Thoracic aorta (tissue), 2 donors: ENCODE measurements at regions not wholly inside any gene's neighbourhood (a gene's known extent, or its start where the extent isn't known, plus 50 kb on each side); places are given as distances from the start of the nearest gene placed in this dataset.
"Not testable (repeated sequence)": the region's sequence is repeated elsewhere in the genome, so short reads cannot be mapped to it uniquely, and the experiment has no call there.

Source experiments
- ATAC-seq: fragments of 150-250 bp; one replicate; pipeline ENCODE4 v1.8.0; 2017; ENCODE audit warnings: low read depth; ENCODE audit not compliant: insufficient number of reproducible peaks, low FRiP score
- DNase-seq: peaks from one replicate; pipeline ENCODE4 v3.0.0-alpha.2; 2020; ENCODE audit warnings: low spot score
- H3K27ac ChIP-seq, 2 donors: fragments of 200-600 bp; sonication (generic); 1 replicate in 1 of 2; 2 replicates in 1 of 2; pipeline ENCODE4 v1.5.1; 2016; ENCODE audit warnings: mild to moderate bottlenecking in 2 of 2, moderate library complexity in 2 of 2
- H3K27me3 ChIP-seq: fragments of 200-600 bp; sonication (generic); replicated peaks from 2 replicates; pipeline ENCODE4 v1.6.0; 2016; ENCODE audit warnings: mild to moderate bottlenecking; ENCODE audit not compliant: insufficient read depth
- H3K36me3 ChIP-seq: fragments of 200-600 bp; sonication (generic); one replicate; pipeline ENCODE4 v1.5.1; 2016
- H3K4me1 ChIP-seq, 2 donors: fragments of 200-600 bp; sonication (generic); 1 replicate in 1 of 2; 2 replicates in 1 of 2; pipeline versions ENCODE4 v1.5.1 to v1.6.0; 2016; ENCODE audit warnings: low read depth in 2 of 2, mild to moderate bottlenecking in 1 of 2; ENCODE audit not compliant: control insufficient read depth in 1 of 2
- H3K4me3 ChIP-seq: fragments of 200-600 bp; sonication (generic); 2 replicates; pipeline ENCODE4 v1.5.1; 2016; ENCODE audit warnings: mild to moderate bottlenecking
- H3K9me3 ChIP-seq: fragments of 200-600 bp; sonication (generic); 2 replicates; pipeline ENCODE4 v1.5.1; 2016
- TF ChIP-seq, protein P1 (sequence below): fragments of 200-600 bp; sonication (generic); IDR thresholded peaks from one replicate; pipeline ENCODE4 v1.5.1; 2019; ENCODE audit warnings: antibody characterized with exemption

- Histone ChIP-seq H3K27ac (no peak overlapping the region), H3K27me3 (no peaks in the 10 kb centered on the region), H3K36me3 (no peaks in the 10 kb centered on the region), H3K4me1 (peaks cover 18 to 33% of the 10 kb centered on the region in 2 donors), H3K4me3 (no peak overlapping the region), H3K9me3 (no peaks in the 10 kb centered on the region)
- TF ChIP-seq, protein P1, sequence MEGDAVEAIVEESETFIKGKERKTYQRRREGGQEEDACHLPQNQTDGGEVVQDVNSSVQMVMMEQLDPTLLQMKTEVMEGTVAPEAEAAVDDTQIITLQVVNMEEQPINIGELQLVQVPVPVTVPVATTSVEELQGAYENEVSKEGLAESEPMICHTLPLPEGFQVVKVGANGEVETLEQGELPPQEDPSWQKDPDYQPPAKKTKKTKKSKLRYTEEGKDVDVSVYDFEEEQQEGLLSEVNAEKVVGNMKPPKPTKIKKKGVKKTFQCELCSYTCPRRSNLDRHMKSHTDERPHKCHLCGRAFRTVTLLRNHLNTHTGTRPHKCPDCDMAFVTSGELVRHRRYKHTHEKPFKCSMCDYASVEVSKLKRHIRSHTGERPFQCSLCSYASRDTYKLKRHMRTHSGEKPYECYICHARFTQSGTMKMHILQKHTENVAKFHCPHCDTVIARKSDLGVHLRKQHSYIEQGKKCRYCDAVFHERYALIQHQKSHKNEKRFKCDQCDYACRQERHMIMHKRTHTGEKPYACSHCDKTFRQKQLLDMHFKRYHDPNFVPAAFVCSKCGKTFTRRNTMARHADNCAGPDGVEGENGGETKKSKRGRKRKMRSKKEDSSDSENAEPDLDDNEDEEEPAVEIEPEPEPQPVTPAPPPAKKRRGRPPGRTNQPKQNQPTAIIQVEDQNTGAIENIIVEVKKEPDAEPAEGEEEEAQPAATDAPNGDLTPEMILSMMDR: no peak
- DNase-seq (no peak), ATAC-seq (no peak)
These were observed 71.6 kb upstream of the HSPB3 start for GRCh38 chr5:54383941-54384340.

DNA sequence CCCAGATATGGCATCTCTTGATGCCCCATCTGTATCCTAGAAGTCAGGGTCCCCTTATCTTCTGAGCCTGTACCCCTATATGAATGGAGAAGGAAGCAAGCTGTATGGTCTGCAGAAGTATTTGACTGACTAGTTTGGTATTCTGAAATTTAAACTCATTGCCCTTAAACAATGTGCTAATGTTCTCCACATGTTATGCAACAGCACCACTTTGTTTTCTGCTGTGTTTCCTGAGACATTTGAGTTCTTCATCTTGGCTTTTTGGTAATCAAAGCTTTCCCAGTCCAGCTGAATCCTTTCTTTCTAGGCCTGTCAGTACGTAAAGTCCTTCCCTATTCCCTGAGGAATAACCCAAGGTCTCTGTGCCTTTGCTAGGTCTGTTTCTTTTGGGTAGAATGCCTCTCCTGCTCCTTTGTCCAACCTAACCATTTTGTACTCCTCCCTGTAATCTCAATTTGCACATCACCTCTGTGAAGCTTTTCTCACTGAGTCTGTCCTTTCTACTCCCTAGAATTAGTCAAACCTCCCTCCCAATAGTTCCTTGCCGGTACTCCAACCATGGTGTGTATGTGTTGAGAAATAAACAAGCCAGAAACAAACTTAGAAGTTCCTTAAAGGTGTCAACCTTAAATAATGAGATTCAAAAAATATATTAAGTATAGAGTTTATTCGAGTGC lies 72.1 kb upstream of the HSPB3 start:
- Histone ChIP-seq H3K9me3 (no peaks in the 10 kb centered on the region), H3K4me3 (no peak overlapping the region), H3K27me3 (no peaks in the 10 kb centered on the region), H3K4me1 (peaks cover 13 to 27% of the 10 kb centered on the region in 2 donors), H3K36me3 (no peaks in the 10 kb centered on the region), H3K27ac (no peak overlapping the region)
- DNase-seq: no peak
- no peak for ATAC-seq
- TF ChIP-seq, protein P1: no peak

GRCh38 chr5:54381319-54381718 lies 70.9 kb upstream of the ARL15 start:
- not testable (repeated sequence) for H3K4me3 ChIP-seq, H3K27me3 ChIP-seq, H3K4me1 ChIP-seq, H3K36me3 ChIP-seq, H3K9me3 ChIP-seq, ATAC-seq, DNase-seq, H3K27ac ChIP-seq

GRCh38 chr5:54379590-54379989 lies 69.2 kb upstream of the ARL15 start:
- no peaks in the 10 kb centered on the region for H3K36me3 ChIP-seq
- ATAC-seq (no peak), DNase-seq (no peak)
- no peak overlapping the region for H3K27ac ChIP-seq
- H3K4me1 ChIP-seq: no peaks in the 10 kb centered on the region
- no peak overlapping the region for H3K4me3 ChIP-seq
- TF ChIP-seq, protein P1: no peak
- H3K9me3 ChIP-seq: no peaks in the 10 kb centered on the region
- H3K27me3 ChIP-seq: no peaks in the 10 kb centered on the region

DNA sequence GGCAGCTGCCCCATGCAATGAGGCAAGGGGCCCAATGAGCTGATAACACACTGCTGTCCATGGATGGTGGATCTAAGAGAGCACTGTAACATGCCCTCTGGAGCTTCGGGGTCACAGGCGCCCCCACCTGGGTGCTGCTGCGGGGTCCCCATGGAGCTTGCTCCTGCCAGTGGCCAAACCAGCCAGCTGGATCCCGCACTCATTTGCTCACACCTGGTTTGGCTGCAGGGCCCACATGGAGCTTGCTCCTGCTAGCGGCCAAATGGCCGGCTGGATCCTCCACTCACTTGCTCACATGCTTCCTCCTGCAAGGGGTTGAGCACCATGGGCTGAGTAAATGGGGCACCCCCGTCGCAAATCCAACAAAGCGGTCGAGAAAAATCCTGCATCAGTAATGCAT lies 68.3 kb upstream of the ARL15 start:
- H3K4me1 ChIP-seq: no peaks in the 10 kb centered on the region
- H3K27me3 ChIP-seq: no peaks in the 10 kb centered on the region
- no peaks in the 10 kb centered on the region for H3K9me3 ChIP-seq
- no peaks in the 10 kb centered on the region for H3K36me3 ChIP-seq
- H3K4me3 ChIP-seq: no peak overlapping the region
- DNase-seq (no peak), ATAC-seq (no peak)
- TF ChIP-seq, protein P1: no peak
- no peak overlapping the region for H3K27ac ChIP-seq

DNA sequence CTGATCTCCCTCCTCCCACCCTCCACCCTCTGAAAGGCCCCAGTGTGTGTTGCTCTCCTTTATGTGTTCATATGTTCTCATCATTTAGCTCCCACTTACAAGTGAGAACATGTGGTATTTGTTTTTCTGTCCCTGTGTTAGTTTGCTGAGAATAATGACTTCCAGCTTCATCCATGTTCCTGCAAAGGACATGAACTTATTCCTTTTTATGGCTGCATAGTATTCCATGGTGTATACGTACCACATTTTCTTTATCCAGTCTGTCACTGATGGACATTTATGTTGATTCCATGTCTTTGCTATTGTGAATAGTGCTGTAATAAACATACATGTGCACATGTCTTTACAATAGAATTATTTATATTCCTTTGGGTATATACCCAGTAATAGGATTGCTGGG lies 67.0 kb upstream of the ARL15 start:
- not testable (repeated sequence) for H3K36me3 ChIP-seq, H3K27ac ChIP-seq, ATAC-seq, H3K4me1 ChIP-seq, H3K27me3 ChIP-seq, DNase-seq, H3K9me3 ChIP-seq, H3K4me3 ChIP-seq
